Colon (tissue), 2 donors: ENCODE measurements at regions not wholly inside any gene's neighbourhood (a gene's known extent, or its start where the extent isn't known, plus 50 kb on each side); places are given as distances from the start of the nearest gene placed in this dataset.

ENCODE experiments used
- FAIRE-seq: peaks from 2 replicates; lab custom pipeline; 2012; peaks lifted over from hg19 to GRCh38; lab: Jason Lieb, UNC
- donor health status: control.
- donor health status: control.

DNA sequence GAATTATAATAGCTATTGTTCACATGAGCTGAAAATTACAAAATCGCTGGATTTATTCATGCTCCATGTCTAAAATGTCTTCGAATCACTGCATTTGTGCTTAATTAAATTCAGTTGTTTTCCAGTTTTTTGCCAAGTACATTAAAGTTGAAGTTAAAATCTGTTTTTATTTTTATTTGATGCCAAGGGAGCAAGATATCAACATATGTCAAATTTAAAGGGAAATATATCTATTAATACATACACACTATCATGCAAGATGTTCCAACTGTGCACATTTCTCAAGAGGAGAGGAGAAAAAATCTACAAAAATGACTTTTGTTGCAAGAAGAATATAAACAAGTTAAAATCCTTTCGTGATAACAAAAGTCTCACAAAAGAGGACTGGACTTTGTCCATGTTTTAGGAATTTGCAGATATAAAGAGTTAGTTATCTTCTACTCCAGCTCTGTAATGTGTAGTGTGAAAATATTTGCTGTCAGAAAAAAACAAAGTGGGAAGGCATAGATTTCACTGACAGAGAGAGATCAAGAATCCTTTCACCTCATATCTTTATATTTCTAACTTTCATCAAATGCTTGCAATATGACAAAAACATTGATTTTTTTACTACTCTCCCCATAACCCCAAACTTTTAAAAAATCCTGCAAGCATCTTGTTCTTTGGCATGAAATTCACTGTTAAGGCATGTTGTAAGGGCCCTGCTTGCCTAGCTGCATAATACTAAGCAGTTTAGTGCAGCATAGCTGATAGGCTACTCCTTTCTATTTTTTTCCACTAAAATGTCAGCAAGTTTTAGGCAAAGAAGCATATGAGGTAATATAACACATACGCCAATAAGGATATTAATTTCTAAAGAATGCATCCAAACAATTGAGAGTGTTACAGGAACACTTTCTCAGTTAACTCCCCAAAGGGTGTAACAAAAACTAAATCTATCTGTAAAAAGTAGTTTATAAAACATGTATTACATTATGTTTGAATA lies 340.2 kb upstream of the ADAMTS5 start:
- FAIRE-seq, result no peak

DNA sequence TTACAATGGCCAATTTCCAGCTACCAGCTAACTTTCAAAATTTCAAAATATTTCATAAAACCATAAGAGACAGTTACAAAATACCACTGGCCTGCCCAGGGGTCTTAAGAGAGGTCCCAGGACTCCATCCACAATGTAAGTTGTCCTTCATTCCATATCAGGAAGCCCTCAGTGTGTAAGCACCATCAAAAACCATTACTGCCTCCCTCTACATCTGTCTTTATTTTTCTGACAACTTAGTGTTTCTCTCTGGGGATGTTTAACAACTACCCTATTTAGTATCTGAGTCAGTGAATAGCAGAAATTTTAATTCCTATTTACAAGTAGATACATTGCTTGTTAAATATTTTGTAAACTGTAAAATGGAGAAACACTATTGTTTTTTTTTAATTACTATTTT lies 339.3 kb upstream of the ADAMTS5 start:
- FAIRE-seq, result no peak

- no peak for FAIRE-seq
Measured at GRCh38 chr21:27301220-27301619, 334.3 kb upstream of the ADAMTS5 start.

GRCh38 chr21:27300770-27301169 lies 333.9 kb upstream of the ADAMTS5 start:
- FAIRE-seq, result no peak

GRCh38 chr21:27298465-27298864 lies 331.6 kb upstream of the ADAMTS5 start:
- no peak for FAIRE-seq

DNA sequence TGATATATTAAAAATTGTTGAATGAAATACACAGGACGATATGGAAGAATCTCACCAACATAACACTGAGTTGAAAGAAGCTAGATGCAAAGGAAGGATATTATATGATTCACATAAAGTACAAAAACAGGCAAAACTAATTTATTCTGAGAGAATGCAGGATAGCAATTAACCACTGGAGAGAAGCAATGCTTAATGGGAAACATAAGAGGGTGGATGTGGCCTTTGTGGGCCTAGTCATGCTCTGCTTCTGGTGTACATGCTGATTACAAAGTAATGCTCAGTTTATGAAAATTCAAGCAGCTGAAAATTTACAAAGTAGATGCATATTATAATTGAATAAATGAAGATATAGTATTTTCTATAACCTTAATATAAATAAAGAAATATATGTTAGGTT lies 326.4 kb upstream of the ADAMTS5 start:
- FAIRE-seq, result no peak

DNA sequence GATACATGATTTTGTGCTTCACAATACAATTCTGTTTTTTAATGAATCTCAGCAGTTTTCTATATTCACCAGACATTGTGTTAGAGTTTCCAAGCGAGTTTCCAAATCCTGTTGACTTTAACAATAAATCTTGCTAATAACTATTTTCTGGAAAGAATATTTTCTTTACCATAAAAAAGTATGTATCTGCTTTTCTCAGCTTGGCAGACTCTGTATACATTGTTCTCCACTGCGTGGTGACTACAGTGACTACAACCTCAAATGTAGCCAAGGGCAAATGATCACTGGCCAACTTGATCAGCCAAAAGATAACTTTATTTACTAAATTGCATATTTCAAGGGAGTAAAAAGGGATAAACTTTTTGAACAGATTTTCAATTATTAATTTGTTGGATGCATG lies 325.9 kb upstream of the ADAMTS5 start:
- FAIRE-seq, result no peak

GRCh38 chr21:27292229-27292628 lies 325.3 kb upstream of the ADAMTS5 start:
- FAIRE-seq, result no peak

- no peak for FAIRE-seq
Measured at GRCh38 chr21:27291006-27291405, 324.1 kb upstream of the ADAMTS5 start.

GRCh38 chr21:27290028-27290427 lies 323.1 kb upstream of the ADAMTS5 start:
- FAIRE-seq, result no peak

- no peak for FAIRE-seq
Measured at GRCh38 chr21:27286760-27287159, 319.9 kb upstream of the ADAMTS5 start.

- FAIRE-seq, result no peak
Measured at GRCh38 chr21:27277110-27277509, 310.2 kb upstream of the ADAMTS5 start.

- FAIRE-seq, result no peak
Measured at GRCh38 chr21:27275294-27275927, 308.5 kb upstream of the ADAMTS5 start.

DNA sequence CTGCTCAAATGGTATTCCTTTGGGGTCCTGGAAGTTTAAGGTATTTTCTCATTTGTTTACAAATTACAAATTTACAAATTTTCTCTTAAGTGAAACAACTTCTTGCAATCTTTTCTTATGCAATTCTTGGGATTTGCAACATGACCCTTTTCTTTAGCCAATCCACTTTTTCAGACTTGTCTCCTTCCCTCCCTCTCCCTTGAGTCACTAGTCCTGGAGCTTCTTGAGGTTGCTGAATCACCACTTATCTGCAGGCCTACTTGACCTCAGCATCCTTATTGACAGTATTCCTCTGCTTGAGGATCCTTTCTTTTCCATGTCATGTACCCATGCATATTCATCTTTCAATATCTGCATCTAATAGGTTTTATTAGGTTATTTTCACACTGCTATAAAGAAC lies 302.8 kb upstream of the ADAMTS5 start:
- FAIRE-seq, result no peak

DNA sequence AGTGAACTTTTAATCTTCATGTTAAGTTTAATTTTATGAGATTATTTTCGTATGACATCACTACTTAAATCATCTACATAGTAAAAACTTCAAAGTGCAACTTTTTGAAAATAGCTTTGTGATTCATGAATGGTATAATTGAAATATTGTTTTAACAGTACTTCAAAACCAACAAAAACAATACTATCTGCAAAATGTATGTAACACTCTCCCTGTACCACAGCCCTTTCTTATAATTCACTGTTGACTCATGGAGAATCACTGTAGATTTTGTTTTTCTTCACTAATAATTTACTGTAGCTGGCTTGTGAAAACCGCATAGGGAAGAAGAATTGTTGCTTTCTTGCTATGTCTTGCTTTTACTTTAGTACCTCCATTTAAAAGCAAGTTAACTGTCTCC lies 301.4 kb upstream of the ADAMTS5 start:
- no peak for FAIRE-seq

GRCh38 chr21:27265949-27266348 lies 299.1 kb upstream of the ADAMTS5 start:
- no peak for FAIRE-seq

DNA sequence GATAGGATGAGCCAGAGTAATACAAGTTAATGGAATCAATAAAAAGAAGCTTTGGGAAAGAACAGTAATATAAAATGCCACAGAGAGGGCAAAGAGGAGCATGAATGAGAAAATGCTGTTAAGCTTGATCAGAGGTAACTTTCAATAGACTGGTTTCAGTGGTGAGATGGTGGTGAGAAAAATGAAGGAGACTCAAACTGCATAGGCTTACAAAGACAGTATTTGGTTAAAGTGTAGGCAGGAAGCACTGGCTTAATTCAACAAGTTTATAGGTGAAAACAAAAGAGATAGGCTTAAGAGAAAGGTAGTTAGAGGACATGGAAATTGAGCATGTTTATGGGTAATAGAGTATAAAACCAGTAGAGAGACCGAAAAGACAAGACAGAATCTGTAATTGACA lies 298.6 kb upstream of the ADAMTS5 start:
- no peak for FAIRE-seq

GRCh38 chr21:27261676-27262075 lies 294.8 kb upstream of the ADAMTS5 start:
- FAIRE-seq, result no peak

DNA sequence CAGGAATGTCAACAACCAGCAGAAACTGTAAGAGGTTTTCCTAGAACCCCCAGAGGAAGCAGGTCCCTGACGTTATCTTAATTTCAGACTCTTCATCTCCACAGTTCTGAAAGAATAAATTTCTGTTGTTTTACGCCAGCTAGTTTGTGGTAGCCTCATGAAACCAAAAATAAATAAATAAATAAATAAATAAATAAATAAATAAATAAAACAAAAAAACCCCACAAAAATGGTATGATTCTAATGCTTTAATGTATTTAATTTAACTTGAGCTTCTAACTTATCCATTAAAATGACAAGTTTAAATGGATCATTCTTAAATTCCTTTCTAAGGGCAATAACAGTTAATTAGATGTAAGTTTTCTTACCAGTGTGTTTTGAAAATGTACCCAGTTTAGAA lies 293.8 kb upstream of the ADAMTS5 start:
- FAIRE-seq, result peak; percentile 53

- FAIRE-seq, result no peak
Measured at GRCh38 chr21:27258742-27259448, 292.0 kb upstream of the ADAMTS5 start.

DNA sequence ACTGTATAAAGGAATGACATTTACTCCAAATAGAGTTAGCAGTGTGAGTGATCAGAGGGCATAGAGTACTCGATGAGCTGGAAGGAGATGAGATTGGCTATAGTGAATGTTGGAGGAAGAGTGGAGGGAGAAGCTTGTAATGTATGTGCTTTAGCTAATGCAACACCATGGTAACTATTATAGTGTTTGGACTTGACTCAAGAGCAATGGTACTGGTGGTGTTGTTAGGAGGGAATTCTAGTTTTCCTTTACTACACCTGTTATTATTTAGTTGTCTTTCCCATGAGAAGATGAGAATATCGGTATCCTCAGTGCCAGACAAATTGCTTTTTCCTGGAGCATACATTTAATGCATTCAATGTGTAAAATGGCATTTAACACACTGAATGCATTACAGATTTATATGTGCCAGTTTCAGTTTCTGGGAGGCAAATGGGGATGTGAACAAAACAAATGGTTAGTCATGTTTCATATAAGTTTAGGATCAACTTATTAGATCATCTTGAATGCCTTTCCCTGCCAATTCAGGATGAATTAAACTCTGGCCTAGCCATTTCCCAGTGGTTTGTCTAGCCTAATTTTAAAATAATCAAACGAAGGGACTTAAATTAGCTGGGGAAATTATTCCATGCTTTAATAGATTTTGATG lies 291.1 kb upstream of the ADAMTS5 start:
- FAIRE-seq, result no peak

DNA sequence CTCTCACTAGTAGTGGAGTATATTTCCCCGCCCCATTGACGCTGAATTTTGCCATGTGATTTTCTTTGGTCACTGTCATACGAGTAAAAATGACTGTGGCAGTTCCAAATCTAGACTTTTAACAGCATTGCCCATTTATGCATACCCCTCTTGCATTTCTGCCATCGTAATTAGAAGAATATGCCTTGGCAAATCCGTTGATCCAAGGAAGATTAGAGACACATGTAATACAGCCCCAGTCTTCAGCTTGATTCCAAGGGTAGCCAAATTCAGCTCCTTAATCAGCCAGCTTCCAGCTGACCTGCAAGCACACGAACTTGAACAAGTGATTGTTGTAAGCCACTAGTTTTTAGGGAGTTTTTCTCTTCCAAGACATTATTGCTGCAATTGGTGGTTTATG lies 290.3 kb upstream of the ADAMTS5 start:
- FAIRE-seq, result no peak
